ENCODE measurements at regions not wholly inside any gene's neighbourhood (a gene's known extent, or its start where the extent isn't known, plus 50 kb on each side); places are given as distances from the start of the nearest gene placed in this dataset.

DNA sequence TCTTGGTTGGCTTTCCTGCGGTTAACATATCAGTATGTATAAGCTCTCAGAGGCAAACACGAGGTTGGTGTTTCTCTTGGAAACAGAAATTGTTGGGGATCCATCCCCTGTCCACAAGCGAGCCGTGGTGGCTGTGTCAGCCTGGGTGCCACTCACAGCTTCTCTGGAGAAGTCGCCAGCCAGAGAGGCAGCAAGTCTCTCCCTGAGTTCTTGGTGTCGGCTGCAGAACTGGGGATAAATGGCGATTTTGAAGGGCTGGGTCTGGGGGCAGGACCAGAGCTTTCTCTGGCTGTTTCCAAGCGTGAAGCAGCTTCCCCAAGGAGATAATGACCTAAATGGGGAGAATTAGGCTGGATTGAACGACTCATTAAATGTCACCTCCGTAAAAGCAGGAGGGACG lies 335.3 kb downstream of the GLRX3 start:
- TF ChIP-seq CTCF (IDR thresholded peaks at IDR 0.05; ENCODE audit: low read depth, low read length) (no peak), EZH2phosphoT487 (IDR thresholded peaks at IDR 0.05; ENCODE audit: low read depth) (no peak)

All from OCI-LY3 (cell line).